ENCODE measurements at regions not wholly inside any gene's neighbourhood (a gene's known extent, or its start where the extent isn't known, plus 50 kb on each side); places are given as distances from the start of the nearest gene placed in this dataset.

DNA sequence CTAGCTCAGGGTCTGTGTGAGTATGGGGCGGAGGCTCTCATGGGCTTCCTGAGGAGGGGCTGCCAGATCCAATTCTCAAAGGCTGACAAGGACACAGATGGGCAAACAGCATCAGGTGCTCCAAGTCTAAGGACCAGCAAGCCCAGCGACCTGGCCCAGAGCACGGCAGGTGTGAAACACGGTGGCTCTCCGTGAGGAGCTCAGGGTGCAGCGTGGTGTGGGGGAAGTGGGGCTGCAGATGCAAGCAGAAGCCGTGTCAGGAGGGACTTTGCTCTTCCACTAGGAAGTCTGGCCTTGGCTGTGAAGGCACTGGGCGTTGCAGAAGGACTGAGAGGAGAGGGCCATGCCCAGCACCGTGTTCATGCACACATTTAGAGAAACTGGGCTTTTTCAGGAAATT, 420.0 kb downstream of the GADD45G start (continued):
- TF ChIP-seq ETS1 (IDR thresholded peaks at IDR 0.05) (no peak), EZH2 (IDR thresholded peaks at IDR 0.05; ENCODE audit: low read depth, unreplicated experiment) (no peak), ZNF331 (CRISPR knock-in tag; IDR thresholded peaks at IDR 0.05; ENCODE audit: low read depth) (no peak), STAT1 (IDR thresholded peaks at IDR 0.05; ENCODE audit: unreplicated experiment) (no peak)
- TF ChIP-seq, protein P1, sequence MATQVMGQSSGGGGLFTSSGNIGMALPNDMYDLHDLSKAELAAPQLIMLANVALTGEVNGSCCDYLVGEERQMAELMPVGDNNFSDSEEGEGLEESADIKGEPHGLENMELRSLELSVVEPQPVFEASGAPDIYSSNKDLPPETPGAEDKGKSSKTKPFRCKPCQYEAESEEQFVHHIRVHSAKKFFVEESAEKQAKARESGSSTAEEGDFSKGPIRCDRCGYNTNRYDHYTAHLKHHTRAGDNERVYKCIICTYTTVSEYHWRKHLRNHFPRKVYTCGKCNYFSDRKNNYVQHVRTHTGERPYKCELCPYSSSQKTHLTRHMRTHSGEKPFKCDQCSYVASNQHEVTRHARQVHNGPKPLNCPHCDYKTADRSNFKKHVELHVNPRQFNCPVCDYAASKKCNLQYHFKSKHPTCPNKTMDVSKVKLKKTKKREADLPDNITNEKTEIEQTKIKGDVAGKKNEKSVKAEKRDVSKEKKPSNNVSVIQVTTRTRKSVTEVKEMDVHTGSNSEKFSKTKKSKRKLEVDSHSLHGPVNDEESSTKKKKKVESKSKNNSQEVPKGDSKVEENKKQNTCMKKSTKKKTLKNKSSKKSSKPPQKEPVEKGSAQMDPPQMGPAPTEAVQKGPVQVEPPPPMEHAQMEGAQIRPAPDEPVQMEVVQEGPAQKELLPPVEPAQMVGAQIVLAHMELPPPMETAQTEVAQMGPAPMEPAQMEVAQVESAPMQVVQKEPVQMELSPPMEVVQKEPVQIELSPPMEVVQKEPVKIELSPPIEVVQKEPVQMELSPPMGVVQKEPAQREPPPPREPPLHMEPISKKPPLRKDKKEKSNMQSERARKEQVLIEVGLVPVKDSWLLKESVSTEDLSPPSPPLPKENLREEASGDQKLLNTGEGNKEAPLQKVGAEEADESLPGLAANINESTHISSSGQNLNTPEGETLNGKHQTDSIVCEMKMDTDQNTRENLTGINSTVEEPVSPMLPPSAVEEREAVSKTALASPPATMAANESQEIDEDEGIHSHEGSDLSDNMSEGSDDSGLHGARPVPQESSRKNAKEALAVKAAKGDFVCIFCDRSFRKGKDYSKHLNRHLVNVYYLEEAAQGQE (IDR thresholded peaks at IDR 0.05; ENCODE audit: unreplicated experiment) = no peak

DNA sequence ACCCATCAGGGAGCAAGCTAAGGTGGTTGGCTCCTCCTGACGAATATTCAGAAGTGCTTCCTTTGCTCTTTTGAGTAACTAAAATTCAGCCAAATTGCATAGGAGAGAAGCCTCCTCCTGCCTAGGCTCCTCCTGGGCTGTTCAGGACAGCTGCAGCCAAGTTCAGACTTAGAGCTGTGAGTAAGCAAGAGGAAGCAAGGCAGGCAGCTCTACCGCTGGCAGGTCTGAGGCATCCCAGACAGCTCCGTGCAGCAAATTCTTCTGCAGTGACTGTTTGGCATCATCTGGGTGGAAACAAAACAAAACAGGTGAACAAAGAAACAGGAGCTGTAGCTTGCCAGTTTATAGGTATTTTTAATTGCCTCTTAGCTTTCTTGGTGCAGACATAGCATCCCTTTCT, 421.0 kb downstream of the GADD45G start:
- Mint-ChIP-seq H3K27me3 (ENCODE audit: insufficient read depth, low read depth, poor library complexity) (peaks cover 6% of the 10 kb centered on the region), H3K27ac (no peak overlapping the region), H3K9me3 (no peaks in the 10 kb centered on the region), H3K4me3 (no peak overlapping the region), H3K36me3 (ENCODE audit: low read depth) (no peaks in the 10 kb centered on the region), H3K4me1 (peaks cover 30% of the 10 kb centered on the region)
- Histone ChIP-seq H3K4me3 (no peak overlapping the region), H2AFZ (peak overlapping the region; percentile 69), H3K79me2 (replicated peaks; ENCODE audit: insufficient read depth) (no peaks in the 10 kb centered on the region), H4K20me1 (replicated peaks; ENCODE audit: insufficient read depth) (no peaks in the 10 kb centered on the region), H3F3A (replicated peaks; ENCODE audit: low read depth) (no peaks in the 10 kb centered on the region), H3K4me1 (ENCODE audit: insufficient read depth) (peaks cover 35% of the 10 kb centered on the region), H3K27ac (ENCODE audit: low read depth) (no peak overlapping the region), H3K4me2 (peak overlapping the region; percentile 70; the same call in 1 of the 2 replicates), H3K36me3 (ENCODE audit: insufficient read depth) (no peaks in the 10 kb centered on the region), H3K27me3 (ENCODE audit: insufficient read depth) (no peaks in the 10 kb centered on the region), H3K9me2 (ENCODE audit: insufficient read depth) (peaks cover 37% of the 10 kb centered on the region; the same call in 1 of the 2 replicates)
- DNase-seq (ENCODE audit: low spot score) (no peak), ATAC-seq (peak; percentile 51)
- TF ChIP-seq NANOG (IDR thresholded peaks at IDR 0.05; ENCODE audit: borderline replicate concordance) (no peak), ZNF462 (CRISPR knock-in tag; IDR thresholded peaks at IDR 0.05) (no peak), EZH2 (IDR thresholded peaks at IDR 0.05; ENCODE audit: low read depth, unreplicated experiment) (no peak), CTCF (conservative IDR thresholded peaks at IDR 0.05; ENCODE audit: low read depth in 2 of 2) (no peak), ETS1 (IDR thresholded peaks at IDR 0.05) (no peak), ZNF331 (CRISPR knock-in tag; IDR thresholded peaks at IDR 0.05; ENCODE audit: low read depth) (no peak), EZH2phosphoT487 (IDR thresholded peaks at IDR 0.05; ENCODE audit: unreplicated experiment) (no peak), STAT1 (IDR thresholded peaks at IDR 0.05; ENCODE audit: unreplicated experiment) (no peak), CREB1 (CRISPR knock-in tag; IDR thresholded peaks at IDR 0.05; ENCODE audit: low read depth) (no peak), JUNB (IDR thresholded peaks at IDR 0.05; ENCODE audit: unreplicated experiment) (no peak)

Measured in GM23338 (cell line).